ENCODE measurements at regions not wholly inside any gene's neighbourhood (a gene's known extent, or its start where the extent isn't known, plus 50 kb on each side); places are given as distances from the start of the nearest gene placed in this dataset.

GRCh38 chr15:39183164-39183881, 397.6 kb upstream of the THBS1 start:
- ChIA-PET POLR2A (no interaction called here), CTCF (interaction anchor here (0.5 kb wide), 1 partner anchor 188 kb away, joined by 3 read pairs; no protein-coding TSS in a partner anchor)
- peaks cover 3% of the 10 kb centered on the region; the same call in 1 of the 2 replicates for H3K4me1 Mint-ChIP-seq

More at GRCh38 chr15:39183164-39183881, 397.6 kb upstream of the THBS1 start:
- ATAC-seq, result no peak
- no peak for DNase-seq (ENCODE audit: low spot score)
- H3K36me3 Mint-ChIP-seq, result no peaks in the 10 kb centered on the region
- H3K4me3 Mint-ChIP-seq, result no peak overlapping the region
- no peaks in the 10 kb centered on the region for H3K27me3 Mint-ChIP-seq (ENCODE audit: low read depth)
- TF ChIP-seq MAX (CRISPR knock-in tag; IDR thresholded peaks at IDR 0.05), result no peak
- TF ChIP-seq E2F5 (CRISPR knock-in tag; IDR thresholded peaks at IDR 0.05), result no peak
- no peak for TF ChIP-seq IRF2 (CRISPR knock-in tag; IDR thresholded peaks at IDR 0.05; ENCODE audit: borderline replicate concordance, low read depth)
- TF ChIP-seq AFF4 (CRISPR knock-in tag; IDR thresholded peaks at IDR 0.05; ENCODE audit: borderline replicate concordance), result no peak
- TF ChIP-seq, protein P1, sequence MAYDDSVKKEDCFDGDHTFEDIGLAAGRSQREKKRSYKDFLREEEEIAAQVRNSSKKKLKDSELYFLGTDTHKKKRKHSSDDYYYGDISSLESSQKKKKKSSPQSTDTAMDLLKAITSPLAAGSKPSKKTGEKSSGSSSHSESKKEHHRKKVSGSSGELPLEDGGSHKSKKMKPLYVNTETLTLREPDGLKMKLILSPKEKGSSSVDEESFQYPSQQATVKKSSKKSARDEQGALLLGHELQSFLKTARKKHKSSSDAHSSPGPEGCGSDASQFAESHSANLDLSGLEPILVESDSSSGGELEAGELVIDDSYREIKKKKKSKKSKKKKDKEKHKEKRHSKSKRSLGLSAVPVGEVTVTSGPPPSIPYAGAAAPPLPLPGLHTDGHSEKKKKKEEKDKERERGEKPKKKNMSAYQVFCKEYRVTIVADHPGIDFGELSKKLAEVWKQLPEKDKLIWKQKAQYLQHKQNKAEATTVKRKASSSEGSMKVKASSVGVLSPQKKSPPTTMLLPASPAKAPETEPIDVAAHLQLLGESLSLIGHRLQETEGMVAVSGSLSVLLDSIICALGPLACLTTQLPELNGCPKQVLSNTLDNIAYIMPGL (CRISPR knock-in tag; IDR thresholded peaks at IDR 0.05), result no peak
- TF ChIP-seq PRDM15 (CRISPR knock-in tag; IDR thresholded peaks at IDR 0.05), result no peak
- no peak for TF ChIP-seq ZNF416 (CRISPR knock-in tag; IDR thresholded peaks at IDR 0.05)
- no peak for TF ChIP-seq ZNF219 (CRISPR knock-in tag; IDR thresholded peaks at IDR 0.05; ENCODE audit: borderline replicate concordance)
- TF ChIP-seq, protein P2, sequence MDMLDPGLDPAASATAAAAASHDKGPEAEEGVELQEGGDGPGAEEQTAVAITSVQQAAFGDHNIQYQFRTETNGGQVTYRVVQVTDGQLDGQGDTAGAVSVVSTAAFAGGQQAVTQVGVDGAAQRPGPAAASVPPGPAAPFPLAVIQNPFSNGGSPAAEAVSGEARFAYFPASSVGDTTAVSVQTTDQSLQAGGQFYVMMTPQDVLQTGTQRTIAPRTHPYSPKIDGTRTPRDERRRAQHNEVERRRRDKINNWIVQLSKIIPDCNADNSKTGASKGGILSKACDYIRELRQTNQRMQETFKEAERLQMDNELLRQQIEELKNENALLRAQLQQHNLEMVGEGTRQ (CRISPR knock-in tag; IDR thresholded peaks at IDR 0.05), result no peak
- TF ChIP-seq, protein P3, sequence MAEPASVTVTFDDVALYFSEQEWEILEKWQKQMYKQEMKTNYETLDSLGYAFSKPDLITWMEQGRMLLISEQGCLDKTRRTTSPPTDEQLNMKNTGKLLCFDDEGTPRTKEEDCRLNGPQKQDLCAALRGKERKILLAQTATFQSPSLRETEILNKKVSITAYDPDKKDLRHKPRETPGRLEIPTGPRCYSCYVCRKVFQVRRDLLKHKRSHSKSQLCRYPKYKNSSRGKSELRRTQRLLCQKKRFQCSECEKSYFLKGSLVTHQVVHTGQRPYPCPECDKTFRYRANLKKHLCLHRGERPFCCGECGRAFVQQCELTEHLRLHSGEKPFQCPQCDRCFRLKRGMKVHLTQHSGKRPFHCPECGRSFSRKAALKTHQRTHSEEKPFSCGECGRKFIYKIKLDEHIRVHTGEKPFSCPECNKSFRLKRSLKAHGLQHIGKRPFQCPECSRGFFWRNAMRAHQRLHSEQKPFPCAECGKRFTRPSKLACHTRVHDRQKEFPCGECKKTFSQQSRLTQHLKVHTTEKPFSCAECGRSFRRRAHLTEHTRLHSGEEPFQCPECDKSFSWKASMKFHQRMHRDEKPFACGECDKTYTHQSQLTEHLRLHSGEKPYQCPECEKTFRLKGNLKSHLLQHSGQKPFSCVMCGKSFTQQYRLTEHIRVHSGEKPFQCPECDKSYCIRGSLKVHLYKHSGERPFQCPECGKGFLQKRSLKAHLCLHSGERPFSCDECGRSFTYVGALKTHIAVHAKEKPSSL (CRISPR knock-in tag; conservative IDR thresholded peaks at IDR 0.05), result no peak
- TF ChIP-seq, protein P4, sequence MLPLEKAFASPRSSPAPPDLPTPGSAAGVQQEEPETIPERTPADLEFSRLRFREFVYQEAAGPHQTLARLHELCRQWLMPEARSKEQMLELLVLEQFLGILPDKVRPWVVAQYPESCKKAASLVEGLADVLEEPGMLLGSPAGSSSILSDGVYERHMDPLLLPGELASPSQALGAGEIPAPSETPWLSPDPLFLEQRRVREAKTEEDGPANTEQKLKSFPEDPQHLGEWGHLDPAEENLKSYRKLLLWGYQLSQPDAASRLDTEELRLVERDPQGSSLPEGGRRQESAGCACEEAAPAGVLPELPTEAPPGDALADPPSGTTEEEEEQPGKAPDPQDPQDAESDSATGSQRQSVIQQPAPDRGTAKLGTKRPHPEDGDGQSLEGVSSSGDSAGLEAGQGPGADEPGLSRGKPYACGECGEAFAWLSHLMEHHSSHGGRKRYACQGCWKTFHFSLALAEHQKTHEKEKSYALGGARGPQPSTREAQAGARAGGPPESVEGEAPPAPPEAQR (CRISPR knock-in tag; IDR thresholded peaks at IDR 0.05), result no peak
- TF ChIP-seq, protein P5, sequence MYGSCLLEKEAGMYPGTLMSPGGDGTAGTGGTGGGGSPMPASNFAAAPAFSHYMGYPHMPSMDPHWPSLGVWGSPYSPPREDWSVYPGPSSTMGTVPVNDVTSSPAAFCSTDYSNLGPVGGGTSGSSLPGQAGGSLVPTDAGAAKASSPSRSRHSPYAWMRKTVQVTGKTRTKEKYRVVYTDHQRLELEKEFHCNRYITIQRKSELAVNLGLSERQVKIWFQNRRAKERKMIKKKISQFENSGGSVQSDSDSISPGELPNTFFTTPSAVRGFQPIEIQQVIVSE (CRISPR knock-in tag; IDR thresholded peaks at IDR 0.05; ENCODE audit: borderline replicate concordance), result no peak
- TF ChIP-seq ZNF423 (CRISPR knock-in tag; IDR thresholded peaks at IDR 0.05), result no peak
- TF ChIP-seq CREM (CRISPR knock-in tag; IDR thresholded peaks at IDR 0.05), result no peak
- no peak for TF ChIP-seq ZNF317 (CRISPR knock-in tag; IDR thresholded peaks at IDR 0.05; ENCODE audit: borderline replicate concordance, low read depth)
- no peak overlapping the region for H3K27ac Mint-ChIP-seq
- H3K9me3 Mint-ChIP-seq, result no peaks in the 10 kb centered on the region
